C4-2B (cell line): ENCODE measurements at regions not wholly inside any gene's neighbourhood (a gene's known extent, or its start where the extent isn't known, plus 50 kb on each side); places are given as distances from the start of the nearest gene placed in this dataset.

Experiments
- ZFX ChIP-seq: fragments of 450-650 bp; IDR thresholded peaks from 2 replicates; pipeline ENCODE4 v1.6.1; 2017
- TF ChIP-seq, protein P1 (sequence below): fragments of 450-650 bp; conservative IDR thresholded peaks from 2 replicates; pipeline ENCODE4 v1.5.1; 2017; ENCODE audit warnings: mild to moderate bottlenecking

- TF ChIP-seq, protein P1, sequence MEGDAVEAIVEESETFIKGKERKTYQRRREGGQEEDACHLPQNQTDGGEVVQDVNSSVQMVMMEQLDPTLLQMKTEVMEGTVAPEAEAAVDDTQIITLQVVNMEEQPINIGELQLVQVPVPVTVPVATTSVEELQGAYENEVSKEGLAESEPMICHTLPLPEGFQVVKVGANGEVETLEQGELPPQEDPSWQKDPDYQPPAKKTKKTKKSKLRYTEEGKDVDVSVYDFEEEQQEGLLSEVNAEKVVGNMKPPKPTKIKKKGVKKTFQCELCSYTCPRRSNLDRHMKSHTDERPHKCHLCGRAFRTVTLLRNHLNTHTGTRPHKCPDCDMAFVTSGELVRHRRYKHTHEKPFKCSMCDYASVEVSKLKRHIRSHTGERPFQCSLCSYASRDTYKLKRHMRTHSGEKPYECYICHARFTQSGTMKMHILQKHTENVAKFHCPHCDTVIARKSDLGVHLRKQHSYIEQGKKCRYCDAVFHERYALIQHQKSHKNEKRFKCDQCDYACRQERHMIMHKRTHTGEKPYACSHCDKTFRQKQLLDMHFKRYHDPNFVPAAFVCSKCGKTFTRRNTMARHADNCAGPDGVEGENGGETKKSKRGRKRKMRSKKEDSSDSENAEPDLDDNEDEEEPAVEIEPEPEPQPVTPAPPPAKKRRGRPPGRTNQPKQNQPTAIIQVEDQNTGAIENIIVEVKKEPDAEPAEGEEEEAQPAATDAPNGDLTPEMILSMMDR: no peak
- no peak for TF ChIP-seq ZFX
Observed at GRCh38 chr15:70522323-70522966, 240.9 kb downstream of the UACA start.
